H9 (cell line): ENCODE measurements at regions not wholly inside any gene's neighbourhood (a gene's known extent, or its start where the extent isn't known, plus 50 kb on each side); places are given as distances from the start of the nearest gene placed in this dataset.

ENCODE experiments used
- DNase-seq: peaks from one replicate; pipeline ENCODE4 v3.0.0-alpha.2; 2017
- H2AFZ ChIP-seq: one replicate; pipeline ENCODE4 v1.6.1; 2013; ENCODE audit warnings: mild to moderate bottlenecking, low read length, control low read depth, moderate library complexity
- H2AK5ac ChIP-seq: 2 replicates; pipeline ENCODE4 v1.6.1; 2013; ENCODE audit warnings: low read length, control low read depth, mixed read lengths; ENCODE audit not compliant: insufficient read length
- H2BK120ac ChIP-seq: one replicate; pipeline ENCODE4 v1.6.1; 2013; ENCODE audit warnings: low read depth, mild to moderate bottlenecking, low read length, control low read depth, inconsistent platforms; ENCODE audit not compliant: poor library complexity, severe bottlenecking
- H2BK12ac ChIP-seq: 2 replicates; pipeline ENCODE4 v1.6.1; 2013; ENCODE audit warnings: low read length, control low read depth, mixed read lengths, low read depth; ENCODE audit not compliant: insufficient read length
- H2BK15ac ChIP-seq: 2 replicates; pipeline ENCODE4 v1.6.1; 2013; ENCODE audit warnings: low read depth, low read length, control low read depth
- H2BK20ac ChIP-seq: one replicate; pipeline ENCODE4 v1.6.1; 2013; ENCODE audit warnings: low read depth, mild to moderate bottlenecking, low read length, control low read depth, inconsistent platforms; ENCODE audit not compliant: poor library complexity, severe bottlenecking
- H2BK5ac ChIP-seq: 2 replicates; pipeline ENCODE4 v1.6.1; 2013; ENCODE audit warnings: low read length, control low read depth, mixed read lengths; ENCODE audit not compliant: insufficient read length
- H3K14ac ChIP-seq: 2 replicates; pipeline ENCODE4 v1.6.1; 2013; ENCODE audit warnings: low read length, control low read depth; ENCODE audit not compliant: insufficient read depth
- H3K18ac ChIP-seq: 2 replicates; pipeline ENCODE4 v1.6.1; 2013; ENCODE audit warnings: low read depth, mild to moderate bottlenecking, mixed read lengths, low read length, control low read depth; ENCODE audit not compliant: insufficient read length
- H3K23ac ChIP-seq: 2 replicates; pipeline ENCODE4 v1.6.1; 2013; ENCODE audit warnings: low read length, control low read depth, mixed read lengths, low read depth; ENCODE audit not compliant: insufficient read length
- H3K23me2 ChIP-seq: 2 replicates; pipeline ENCODE4 v1.6.1; 2013; ENCODE audit warnings: low read depth, mild to moderate bottlenecking, mixed read lengths, low read length, control low read depth; ENCODE audit not compliant: insufficient read length, poor library complexity, severe bottlenecking
- H3K27ac ChIP-seq: 2 replicates; pipeline ENCODE4 v1.5.1; 2013; ENCODE audit warnings: low read length, control low read depth, mixed read lengths, low read depth; ENCODE audit not compliant: insufficient read length
- H3K27me3 ChIP-seq: 2 replicates; pipeline ENCODE4 v1.6.1; 2013; ENCODE audit warnings: low read length, control low read depth, inconsistent platforms; ENCODE audit not compliant: insufficient read depth
- H3K4ac ChIP-seq: 2 replicates; pipeline ENCODE4 v1.6.1; 2013; ENCODE audit warnings: low read depth, mild to moderate bottlenecking, control low read depth, inconsistent platforms, low read length, moderate library complexity
- H3K4me1 ChIP-seq: 2 replicates; pipeline ENCODE4 v1.6.1; 2013; ENCODE audit warnings: low read length, control low read depth, inconsistent platforms; ENCODE audit not compliant: insufficient read depth
- H3K4me2 ChIP-seq: 2 replicates; pipeline ENCODE4 v1.6.1; 2013; ENCODE audit warnings: low read length, control low read depth, mixed read lengths; ENCODE audit not compliant: insufficient read length, insufficient read depth
- H3K56ac ChIP-seq: 2 replicates; pipeline ENCODE4 v1.6.1; 2013; ENCODE audit warnings: low read depth, mild to moderate bottlenecking, mixed read lengths, low read length, control low read depth; ENCODE audit not compliant: insufficient read length
- H3K79me1 ChIP-seq: 2 replicates; pipeline ENCODE4 v1.6.1; 2013; ENCODE audit warnings: low read depth, mild to moderate bottlenecking, moderate library complexity, low read length, control low read depth, inconsistent platforms; ENCODE audit not compliant: insufficient read depth, poor library complexity, severe bottlenecking
- H3K79me2 ChIP-seq: 2 replicates; pipeline ENCODE4 v1.6.1; 2013; ENCODE audit warnings: low read length, control low read depth, inconsistent platforms; ENCODE audit not compliant: insufficient read depth
- H3K9ac ChIP-seq: 2 replicates; pipeline ENCODE4 v1.6.1; 2013; ENCODE audit warnings: low read length, control low read depth, mixed read lengths; ENCODE audit not compliant: insufficient read length; ENCODE audit errors: extremely low read depth
- H3K9me3 ChIP-seq: one replicate; pipeline ENCODE4 v1.6.1; 2013; ENCODE audit warnings: low read depth, low read length, inconsistent platforms; ENCODE audit not compliant: control insufficient read depth
- H3T11ph ChIP-seq: one replicate; pipeline ENCODE4 v1.6.1; 2013; ENCODE audit warnings: mild to moderate bottlenecking, low read length, control low read depth, inconsistent platforms
- H4K20me1 ChIP-seq: one replicate; pipeline ENCODE4 v1.6.1; 2013; ENCODE audit not compliant: control insufficient read depth, insufficient read length, insufficient read depth
- H4K5ac ChIP-seq: 2 replicates; pipeline ENCODE4 v1.6.1; 2013; ENCODE audit warnings: low read depth, mild to moderate bottlenecking, mixed read lengths, low read length, control low read depth; ENCODE audit not compliant: insufficient read length
- H4K8ac ChIP-seq: replicated peaks from 2 replicates; pipeline ENCODE4 v1.6.1; 2013; ENCODE audit warnings: low read length, control low read depth, mixed read lengths, low read depth; ENCODE audit not compliant: insufficient read length
- H4K91ac ChIP-seq: 2 replicates; pipeline ENCODE4 v1.6.1; 2013; ENCODE audit warnings: low read depth, mild to moderate bottlenecking, moderate library complexity, mixed read lengths, low read length, control low read depth; ENCODE audit not compliant: insufficient read length
- H3K27ac Mint-ChIP-seq, 3 experiments: 2 replicates in 2 of 3; 3 replicates in 1 of 3; pipeline ENCODE4 v1.8.0; 2020 to 2021; ENCODE audit warnings: mixed read lengths in 3 of 3, mild to moderate bottlenecking in 1 of 3, moderate library complexity in 1 of 3
- H3K27me3 Mint-ChIP-seq: 2 replicates; pipeline ENCODE4 v1.8.0; 2021; ENCODE audit warnings: low read depth, mild to moderate bottlenecking, moderate library complexity, mixed read lengths
- H3K36me3 Mint-ChIP-seq, 3 experiments: 2 replicates in 2 of 3; 3 replicates in 1 of 3; pipeline ENCODE4 v1.8.0; 2020 to 2021; ENCODE audit warnings: low read depth in 3 of 3, mixed read lengths in 3 of 3; ENCODE audit not compliant: insufficient read depth in 1 of 3
- H3K4me1 Mint-ChIP-seq, 2 experiments: 2 replicates each; pipeline ENCODE4 v1.8.0; 2020; ENCODE audit warnings: mixed read lengths in 2 of 2
- H3K4me3 Mint-ChIP-seq, 2 experiments: 2 replicates in 1 of 2; 3 replicates in 1 of 2; pipeline ENCODE4 v1.8.0; 2020 to 2021; ENCODE audit warnings: mild to moderate bottlenecking in 2 of 2, mixed read lengths in 2 of 2, moderate library complexity in 1 of 2
- H3K9me3 Mint-ChIP-seq, 2 experiments: 2 replicates in 1 of 2; 3 replicates in 1 of 2; pipeline ENCODE4 v1.8.0; 2020; ENCODE audit warnings: mild to moderate bottlenecking in 2 of 2, mixed read lengths in 2 of 2, moderate library complexity in 1 of 2
- CTCF ChIP-seq: fragments of 200-600 bp; sonication (generic); conservative IDR thresholded peaks from 3 replicates; pipeline ENCODE4 v1.8.0; 2021; ENCODE audit warnings: antibody characterized with exemption, mild to moderate bottlenecking
- WGBS: extraction: QIAGEN DNeasy Blood & Tissue Kit; methylation state at CpG from one replicate; pipeline ENCODE4 v1.1.7; 2013; ENCODE audit warnings: missing lambda C conversion rate, low lambda C conversion rate, mixed read lengths; ENCODE audit not compliant: insufficient read length; ENCODE audit errors: extremely low coverage; 5-methylcytosine and 5-hydroxymethylcytosine counted together

GRCh38 chr12:92051441-92051840 is 94.2 kb downstream of the BTG1 start:
- H4K91ac ChIP-seq = no peak overlapping the region
- Mint-ChIP-seq H3K9me3 (peaks cover 2 to 3% of the 10 kb centered on the region in 2 experiments; a peak in 4 of 5 replicates), H3K4me1 (peaks cover 5 to 6% of the 10 kb centered on the region in 2 experiments), H3K27me3 (no peaks in the 10 kb centered on the region), H3K27ac (no peak overlapping the region), H3K36me3 (peaks cover 0 to 4% (median 0%) of the 10 kb centered on the region in 3 experiments; a peak in 3 of 7 replicates), H3K4me3 (no peak overlapping the region)
- H2BK20ac ChIP-seq = no peak overlapping the region
- no peaks in the 10 kb centered on the region for H3K23me2 ChIP-seq
- no peaks in the 10 kb centered on the region for H3K27me3 ChIP-seq
- H3K23ac ChIP-seq = no peak overlapping the region
- H3K4me1 ChIP-seq = no peaks in the 10 kb centered on the region; the same call in 1 of the 2 replicates
- H3K79me2 ChIP-seq = no peaks in the 10 kb centered on the region
- no peaks in the 10 kb centered on the region for H4K20me1 ChIP-seq
- no peak overlapping the region for H2AFZ ChIP-seq
- no peaks in the 10 kb centered on the region for H3K79me1 ChIP-seq
- no peak overlapping the region for H3K4me2 ChIP-seq
- no peak for DNase-seq
- H3K4ac ChIP-seq = no peak overlapping the region
- H2BK120ac ChIP-seq = no peak overlapping the region
- H3K18ac ChIP-seq = no peak overlapping the region
- no peak overlapping the region for H4K5ac ChIP-seq
- WGBS = no CpG with 5 or more reads among the region's 2 CpGs
- no peak overlapping the region for H3K27ac ChIP-seq
- H2AK5ac ChIP-seq = no peak overlapping the region
- no peak overlapping the region for H3K14ac ChIP-seq
- no peak overlapping the region for H3K56ac ChIP-seq
- H3T11ph ChIP-seq = no peak overlapping the region
- no peak for TF ChIP-seq CTCF
- H4K8ac ChIP-seq = no peak overlapping the region
- H3K9ac ChIP-seq = no peak overlapping the region
- H2BK5ac ChIP-seq = no peak overlapping the region
- H2BK12ac ChIP-seq = no peak overlapping the region
- no peaks in the 10 kb centered on the region for H3K9me3 ChIP-seq
- no peak overlapping the region for H2BK15ac ChIP-seq
